WTC11 (cell line): ENCODE measurements at regions not wholly inside any gene's neighbourhood (a gene's known extent, or its start where the extent isn't known, plus 50 kb on each side); places are given as distances from the start of the nearest gene placed in this dataset.

Experiments used
- ATAC-seq: fragments of 200-7000 bp; cut with Tn5 transposase; 2 replicates; pipeline ENCODE4 v1.10.0; 2021; ENCODE audit warnings: mild to moderate bottlenecking, moderate library complexity
- CTCF ChIA-PET: fragments of 300-600 bp; sonication (Branson Sonifier 250); formaldehyde crosslinking; loops from one replicate; lab custom pipeline; 2021; ENCODE audit warnings: antibody characterized with exemption; lab: Charles Lee
- POLR2A ChIA-PET: fragments of 350-600 bp; sonication (Branson Sonifier 250); formaldehyde crosslinking; loops from one replicate; lab custom pipeline; 2021; ENCODE audit warnings: antibody characterized with exemption; lab: Charles Lee
- DNase-seq: peaks from one replicate; pipeline ENCODE4 v3.0.0; 2021; ENCODE audit warnings: low spot score
- H3K27ac Mint-ChIP-seq: 2 replicates; pipeline ENCODE4 v1.8.0; 2021; ENCODE audit warnings: mixed read lengths
- H3K27me3 Mint-ChIP-seq: 2 replicates; pipeline ENCODE4 v1.8.0; 2021; ENCODE audit warnings: low read depth, mild to moderate bottlenecking, moderate library complexity, mixed read lengths
- H3K36me3 Mint-ChIP-seq: 2 replicates; pipeline ENCODE4 v1.8.0; 2021; ENCODE audit warnings: mixed read lengths
- H3K4me1 Mint-ChIP-seq: 2 replicates; pipeline ENCODE4 v1.8.0; 2022; ENCODE audit warnings: mixed read lengths
- H3K4me3 Mint-ChIP-seq: 2 replicates; pipeline ENCODE4 v1.8.0; 2021; ENCODE audit warnings: mild to moderate bottlenecking, moderate library complexity, mixed read lengths
- H3K9me3 Mint-ChIP-seq: 2 replicates; pipeline ENCODE4 v1.8.0; 2021; ENCODE audit warnings: mixed read lengths
- CBFB ChIP-seq: sonication (generic); formaldehyde crosslinking; IDR thresholded peaks from 2 replicates; pipeline ENCODE4 v1.8.1; 2022; ENCODE audit warnings: mild to moderate bottlenecking, low read depth, missing genetic modification reagents
- ESRRA ChIP-seq: sonication (generic); formaldehyde crosslinking; IDR thresholded peaks from 2 replicates; pipeline ENCODE4 v1.8.1; 2022; ENCODE audit warnings: mild to moderate bottlenecking, missing genetic modification reagents, borderline replicate concordance
- HMGA2 ChIP-seq: fragments of 250-450 bp; sonication (Bioruptor Pico); IDR thresholded peaks from 2 replicates; pipeline ENCODE4 v1.4.0; 2021; ENCODE audit warnings: mild to moderate bottlenecking, moderate library complexity
- JUN ChIP-seq: sonication (generic); formaldehyde crosslinking; IDR thresholded peaks from 2 replicates; pipeline ENCODE4 v1.8.0; 2023; ENCODE audit warnings: mild to moderate bottlenecking, missing genetic modification reagents
- KAT7 ChIP-seq: sonication (generic); formaldehyde crosslinking; IDR thresholded peaks from 2 replicates; pipeline ENCODE4 v1.8.1; 2023; ENCODE audit warnings: missing genetic modification reagents, mild to moderate bottlenecking, borderline replicate concordance
- MXD4 ChIP-seq: fragments of 250-450 bp; sonication (Bioruptor Pico); IDR thresholded peaks from 2 replicates; pipeline ENCODE4 v1.8.0; 2021; ENCODE audit warnings: mild to moderate bottlenecking, moderate library complexity, borderline replicate concordance
- NR1H2 ChIP-seq: sonication (generic); formaldehyde crosslinking; IDR thresholded peaks from 2 replicates; pipeline ENCODE4 v1.9.0; 2021; ENCODE audit warnings: mild to moderate bottlenecking, moderate library complexity, missing genetic modification reagents
- PRRX2 ChIP-seq: fragments of 250-450 bp; sonication (Bioruptor Pico); IDR thresholded peaks from 2 replicates; pipeline ENCODE4 v1.8.0; 2021; ENCODE audit warnings: mild to moderate bottlenecking
- RELA ChIP-seq: sonication (generic); formaldehyde crosslinking; IDR thresholded peaks from 2 replicates; pipeline ENCODE4 v1.8.1; 2022; ENCODE audit warnings: missing genetic modification reagents, mild to moderate bottlenecking, borderline replicate concordance
- SMAD3 ChIP-seq: sonication (generic); formaldehyde crosslinking; IDR thresholded peaks from 2 replicates; pipeline ENCODE4 v1.8.0; 2022; ENCODE audit warnings: missing genetic modification reagents, mild to moderate bottlenecking, borderline replicate concordance
- ZBTB21 ChIP-seq: sonication (generic); formaldehyde crosslinking; IDR thresholded peaks from 2 replicates; pipeline ENCODE4 v1.8.1; 2023; ENCODE audit warnings: mild to moderate bottlenecking, missing genetic modification reagents, borderline replicate concordance
- ZNF138 ChIP-seq: sonication (generic); formaldehyde crosslinking; conservative IDR thresholded peaks from 2 replicates; pipeline ENCODE4 v1.8.1; 2022; ENCODE audit warnings: mild to moderate bottlenecking, moderate library complexity, missing genetic modification reagents
- ZNF317 ChIP-seq: sonication (generic); formaldehyde crosslinking; IDR thresholded peaks from 2 replicates; pipeline ENCODE4 v1.8.1; 2023; ENCODE audit warnings: low read depth, mild to moderate bottlenecking, moderate library complexity, missing genetic modification reagents, borderline replicate concordance
- TF ChIP-seq, protein P1 (sequence below): sonication (generic); formaldehyde crosslinking; IDR thresholded peaks from 2 replicates; pipeline ENCODE4 v1.8.0; 2023; ENCODE audit warnings: missing genetic modification reagents, mild to moderate bottlenecking, borderline replicate concordance
- TF ChIP-seq, protein P2 (sequence below): sonication (generic); formaldehyde crosslinking; IDR thresholded peaks from 2 replicates; pipeline ENCODE4 v1.8.0; 2022; ENCODE audit warnings: mild to moderate bottlenecking, missing genetic modification reagents
- TF ChIP-seq, protein P3 (sequence below): sonication (generic); formaldehyde crosslinking; IDR thresholded peaks from 2 replicates; pipeline ENCODE4 v1.8.1; 2022; ENCODE audit warnings: low read depth, missing genetic modification reagents, borderline replicate concordance
- TF ChIP-seq, protein P4 (sequence below): sonication (generic); formaldehyde crosslinking; IDR thresholded peaks from 2 replicates; pipeline ENCODE4 v1.8.1; 2023; ENCODE audit warnings: mild to moderate bottlenecking, missing genetic modification reagents, moderate library complexity
- TF ChIP-seq, protein P5 (sequence below): sonication (generic); formaldehyde crosslinking; IDR thresholded peaks from 2 replicates; pipeline ENCODE4 v1.8.1; 2022; ENCODE audit warnings: missing genetic modification reagents, borderline replicate concordance

DNA sequence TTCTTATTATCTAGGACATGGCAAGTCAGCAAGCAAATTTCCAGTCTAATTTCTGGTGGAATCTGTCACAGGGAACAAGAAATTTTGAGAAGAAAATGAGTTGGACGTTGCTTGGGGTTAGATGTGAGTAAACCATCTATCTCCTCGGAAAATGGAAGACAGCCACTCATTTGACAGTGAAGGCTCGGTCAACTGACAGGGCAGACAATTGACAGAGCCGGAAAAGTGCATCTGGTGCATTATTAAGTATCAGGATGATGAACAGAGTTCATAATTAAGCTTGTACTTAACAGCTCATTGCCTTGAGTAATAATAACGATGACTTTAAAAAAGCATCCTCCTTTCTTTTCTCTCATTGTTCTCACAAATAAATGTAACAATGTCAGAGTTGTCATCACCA is 168.4 kb downstream of the MAD2L1 start (continued):
- TF ChIP-seq, protein P1, sequence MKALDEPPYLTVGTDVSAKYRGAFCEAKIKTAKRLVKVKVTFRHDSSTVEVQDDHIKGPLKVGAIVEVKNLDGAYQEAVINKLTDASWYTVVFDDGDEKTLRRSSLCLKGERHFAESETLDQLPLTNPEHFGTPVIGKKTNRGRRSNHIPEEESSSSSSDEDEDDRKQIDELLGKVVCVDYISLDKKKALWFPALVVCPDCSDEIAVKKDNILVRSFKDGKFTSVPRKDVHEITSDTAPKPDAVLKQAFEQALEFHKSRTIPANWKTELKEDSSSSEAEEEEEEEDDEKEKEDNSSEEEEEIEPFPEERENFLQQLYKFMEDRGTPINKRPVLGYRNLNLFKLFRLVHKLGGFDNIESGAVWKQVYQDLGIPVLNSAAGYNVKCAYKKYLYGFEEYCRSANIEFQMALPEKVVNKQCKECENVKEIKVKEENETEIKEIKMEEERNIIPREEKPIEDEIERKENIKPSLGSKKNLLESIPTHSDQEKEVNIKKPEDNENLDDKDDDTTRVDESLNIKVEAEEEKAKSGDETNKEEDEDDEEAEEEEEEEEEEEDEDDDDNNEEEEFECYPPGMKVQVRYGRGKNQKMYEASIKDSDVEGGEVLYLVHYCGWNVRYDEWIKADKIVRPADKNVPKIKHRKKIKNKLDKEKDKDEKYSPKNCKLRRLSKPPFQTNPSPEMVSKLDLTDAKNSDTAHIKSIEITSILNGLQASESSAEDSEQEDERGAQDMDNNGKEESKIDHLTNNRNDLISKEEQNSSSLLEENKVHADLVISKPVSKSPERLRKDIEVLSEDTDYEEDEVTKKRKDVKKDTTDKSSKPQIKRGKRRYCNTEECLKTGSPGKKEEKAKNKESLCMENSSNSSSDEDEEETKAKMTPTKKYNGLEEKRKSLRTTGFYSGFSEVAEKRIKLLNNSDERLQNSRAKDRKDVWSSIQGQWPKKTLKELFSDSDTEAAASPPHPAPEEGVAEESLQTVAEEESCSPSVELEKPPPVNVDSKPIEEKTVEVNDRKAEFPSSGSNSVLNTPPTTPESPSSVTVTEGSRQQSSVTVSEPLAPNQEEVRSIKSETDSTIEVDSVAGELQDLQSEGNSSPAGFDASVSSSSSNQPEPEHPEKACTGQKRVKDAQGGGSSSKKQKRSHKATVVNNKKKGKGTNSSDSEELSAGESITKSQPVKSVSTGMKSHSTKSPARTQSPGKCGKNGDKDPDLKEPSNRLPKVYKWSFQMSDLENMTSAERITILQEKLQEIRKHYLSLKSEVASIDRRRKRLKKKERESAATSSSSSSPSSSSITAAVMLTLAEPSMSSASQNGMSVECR = no peak
- TF ChIP-seq, protein P2, sequence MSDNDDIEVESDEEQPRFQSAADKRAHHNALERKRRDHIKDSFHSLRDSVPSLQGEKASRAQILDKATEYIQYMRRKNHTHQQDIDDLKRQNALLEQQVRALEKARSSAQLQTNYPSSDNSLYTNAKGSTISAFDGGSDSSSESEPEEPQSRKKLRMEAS (CRISPR knock-in tag) = no peak
- TF ChIP-seq, all 79 proteins: peak for 0

DNA sequence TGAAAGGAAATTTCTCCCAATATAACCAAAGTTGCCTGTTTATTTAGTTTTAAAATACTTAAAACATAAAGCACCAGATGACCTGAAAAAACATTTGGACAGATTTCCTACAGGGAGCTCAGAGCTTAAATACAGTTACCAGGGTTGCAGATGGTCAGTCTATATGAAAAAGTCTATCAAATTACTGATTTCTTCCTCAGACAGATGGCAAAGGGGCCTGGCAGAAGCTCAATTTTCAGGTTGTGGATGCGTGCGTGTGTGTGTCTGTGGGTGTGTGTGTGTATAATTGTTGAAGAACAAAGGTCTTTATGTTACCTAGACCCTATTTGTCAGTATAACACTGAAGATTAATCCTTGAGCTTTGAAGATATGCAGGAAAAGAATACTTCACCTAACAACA is 169.4 kb downstream of the MAD2L1 start:
- no peak for DNase-seq
- ATAC-seq = no peak
- H3K9me3 Mint-ChIP-seq = 0 out of 2 replicates have a peak, but pooled peaks cover 4% of the 10 kb centered on the region
- no peaks in the 10 kb centered on the region for H3K36me3 Mint-ChIP-seq
- H3K27me3 Mint-ChIP-seq = no peaks in the 10 kb centered on the region
- H3K27ac Mint-ChIP-seq = no peak overlapping the region
- ChIA-PET CTCF (interaction anchor here (0.5 kb wide), 1 partner anchor 27 kb away, joined by 3 read pairs; no protein-coding TSS in a partner anchor), POLR2A (interaction anchor here (0.8 kb wide), 1 partner anchor 9 kb away, joined by 3 read pairs; no protein-coding TSS in a partner anchor)
- peaks cover 7% of the 10 kb centered on the region; the same call in 1 of the 2 replicates for H3K4me1 Mint-ChIP-seq
- TF ChIP-seq ZNF317 (CRISPR knock-in tag) = no peak
- TF ChIP-seq, protein P3, sequence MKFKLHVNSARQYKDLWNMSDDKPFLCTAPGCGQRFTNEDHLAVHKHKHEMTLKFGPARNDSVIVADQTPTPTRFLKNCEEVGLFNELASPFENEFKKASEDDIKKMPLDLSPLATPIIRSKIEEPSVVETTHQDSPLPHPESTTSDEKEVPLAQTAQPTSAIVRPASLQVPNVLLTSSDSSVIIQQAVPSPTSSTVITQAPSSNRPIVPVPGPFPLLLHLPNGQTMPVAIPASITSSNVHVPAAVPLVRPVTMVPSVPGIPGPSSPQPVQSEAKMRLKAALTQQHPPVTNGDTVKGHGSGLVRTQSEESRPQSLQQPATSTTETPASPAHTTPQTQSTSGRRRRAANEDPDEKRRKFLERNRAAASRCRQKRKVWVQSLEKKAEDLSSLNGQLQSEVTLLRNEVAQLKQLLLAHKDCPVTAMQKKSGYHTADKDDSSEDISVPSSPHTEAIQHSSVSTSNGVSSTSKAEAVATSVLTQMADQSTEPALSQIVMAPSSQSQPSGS (CRISPR knock-in tag) = no peak
- no peak for TF ChIP-seq JUN (CRISPR knock-in tag)
- no peak for TF ChIP-seq MXD4 (CRISPR knock-in tag)
- TF ChIP-seq CBFB (CRISPR knock-in tag) = no peak
- no peak for TF ChIP-seq SMAD3
- no peak for TF ChIP-seq NR1H2 (CRISPR knock-in tag)
- no peak for TF ChIP-seq KAT7 (CRISPR knock-in tag)
- TF ChIP-seq, protein P4, sequence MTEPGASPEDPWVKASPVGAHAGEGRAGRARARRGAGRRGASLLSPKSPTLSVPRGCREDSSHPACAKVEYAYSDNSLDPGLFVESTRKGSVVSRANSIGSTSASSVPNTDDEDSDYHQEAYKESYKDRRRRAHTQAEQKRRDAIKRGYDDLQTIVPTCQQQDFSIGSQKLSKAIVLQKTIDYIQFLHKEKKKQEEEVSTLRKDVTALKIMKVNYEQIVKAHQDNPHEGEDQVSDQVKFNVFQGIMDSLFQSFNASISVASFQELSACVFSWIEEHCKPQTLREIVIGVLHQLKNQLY = no peak
- H3K4me3 Mint-ChIP-seq = no peak overlapping the region

DNA sequence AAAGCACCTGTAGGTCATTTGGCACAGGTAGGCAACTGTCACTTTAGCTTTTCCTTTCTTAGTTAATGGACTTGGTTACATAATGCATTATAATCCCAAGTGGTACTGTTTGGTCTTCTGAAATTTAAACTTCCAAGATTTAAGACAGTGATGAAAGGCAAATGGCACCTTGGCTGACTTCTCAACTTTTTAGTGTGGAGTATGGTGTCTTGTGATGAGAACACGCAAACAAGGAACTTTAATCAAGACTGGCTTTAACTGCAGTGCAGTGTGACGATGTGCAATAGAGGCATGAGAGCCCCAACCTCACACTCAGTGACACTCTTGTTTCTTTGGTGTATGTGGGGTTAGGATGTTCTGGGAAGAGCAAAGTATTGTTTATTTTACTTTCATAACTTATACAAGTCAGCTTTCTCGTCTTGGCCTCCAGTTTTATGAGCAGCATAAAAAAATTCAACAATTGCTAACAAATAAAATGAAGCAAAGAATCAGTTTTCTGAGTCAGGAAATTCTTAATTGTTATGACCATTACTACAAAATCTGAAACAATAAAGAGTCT is 171.9 kb downstream of the MAD2L1 start:
- ATAC-seq (no peak), DNase-seq (no peak)
- Mint-ChIP-seq H3K4me3 (no peak overlapping the region), H3K27ac (peak overlapping the region; percentile 30; the same call in 1 of the 2 replicates), H3K9me3 (0 out of 2 replicates have a peak, but pooled peaks cover 4% of the 10 kb centered on the region), H3K27me3 (no peaks in the 10 kb centered on the region), H3K4me1 (peaks cover 7% of the 10 kb centered on the region; the same call in 1 of the 2 replicates), H3K36me3 (no peaks in the 10 kb centered on the region)
- TF ChIP-seq ESRRA (CRISPR knock-in tag) = no peak
- TF ChIP-seq RELA (CRISPR knock-in tag) = no peak
- no peak for TF ChIP-seq ZBTB21
- no peak for TF ChIP-seq ZNF138
- no peak for TF ChIP-seq PRRX2 (CRISPR knock-in tag)
- no peak for TF ChIP-seq HMGA2
- TF ChIP-seq, protein P5, sequence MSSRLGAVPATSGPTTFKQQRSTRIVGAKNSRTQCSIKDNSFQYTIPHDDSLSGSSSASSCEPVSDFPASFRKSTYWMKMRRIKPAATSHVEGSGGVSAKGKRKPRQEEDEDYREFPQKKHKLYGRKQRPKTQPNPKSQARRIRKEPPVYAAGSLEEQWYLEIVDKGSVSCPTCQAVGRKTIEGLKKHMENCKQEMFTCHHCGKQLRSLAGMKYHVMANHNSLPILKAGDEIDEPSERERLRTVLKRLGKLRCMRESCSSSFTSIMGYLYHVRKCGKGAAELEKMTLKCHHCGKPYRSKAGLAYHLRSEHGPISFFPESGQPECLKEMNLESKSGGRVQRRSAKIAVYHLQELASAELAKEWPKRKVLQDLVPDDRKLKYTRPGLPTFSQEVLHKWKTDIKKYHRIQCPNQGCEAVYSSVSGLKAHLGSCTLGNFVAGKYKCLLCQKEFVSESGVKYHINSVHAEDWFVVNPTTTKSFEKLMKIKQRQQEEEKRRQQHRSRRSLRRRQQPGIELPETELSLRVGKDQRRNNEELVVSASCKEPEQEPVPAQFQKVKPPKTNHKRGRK (CRISPR knock-in tag) = no peak
- ChIA-PET POLR2A (interaction anchor here (0.6 kb wide), 1 partner anchor 332 kb away, joined by 7 read pairs; no protein-coding TSS in a partner anchor), CTCF (no interaction called here)
